HepG2 (cell line): ENCODE measurements at regions not wholly inside any gene's neighbourhood (a gene's known extent, or its start where the extent isn't known, plus 50 kb on each side); places are given as distances from the start of the nearest gene placed in this dataset.
"Not testable (repeated sequence)": the region's sequence is repeated elsewhere in the genome, so short reads cannot be mapped to it uniquely, and the experiment has no call there.

Experiments
- AGO1 ChIP-seq: fragments of 200-400 bp; formaldehyde crosslinking; IDR thresholded peaks from 2 replicates; pipeline ENCODE4 v1.6.1; 2017; ENCODE audit warnings: mild to moderate bottlenecking, low read depth, low read length, moderate library complexity; ENCODE audit not compliant: poor library complexity, severe bottlenecking
- CTCF ChIP-seq: sonication (generic); formaldehyde crosslinking; IDR thresholded peaks from 2 replicates; pipeline ENCODE4 v1.5.0; 2020; ENCODE audit warnings: mild to moderate bottlenecking, missing genetic modification reagents, moderate library complexity
- EP300 ChIP-seq, 3 experiments: sonication (generic) in 1 of 3; formaldehyde crosslinking in 1 of 3; IDR thresholded peaks; 2 replicates each; pipeline versions ENCODE4 v1.5.1 to v1.6.1; 2011 to 2020; ENCODE audit warnings: low read depth in 2 of 3, low read length in 2 of 3, borderline replicate concordance in 1 of 3, improper control_type of control experiment in 1 of 3, mild to moderate bottlenecking in 1 of 3, missing genetic modification reagents in 1 of 3, moderate library complexity in 1 of 3
- HNF1A ChIP-seq, 2 experiments: sonication (generic) in 1 of 2; formaldehyde crosslinking in 1 of 2; IDR thresholded peaks; 2 replicates each; pipeline versions ENCODE4 v1.4.0 to v1.6.1; 2016 to 2020; ENCODE audit warnings: borderline replicate concordance in 1 of 2, low read depth in 1 of 2, mild to moderate bottlenecking in 1 of 2, missing genetic modification reagents in 1 of 2
- HNF1B ChIP-seq: sonication (generic); formaldehyde crosslinking; IDR thresholded peaks from 2 replicates; pipeline ENCODE4 v1.5.1; 2020; ENCODE audit warnings: mild to moderate bottlenecking, moderate library complexity, missing genetic modification reagents
- HNRNPH1 ChIP-seq: fragments of 200-400 bp; formaldehyde crosslinking; optimal IDR thresholded peaks from 2 replicates; pipeline ENCODE3; 2017; ENCODE audit warnings: mild to moderate bottlenecking, low read depth, low read length
- HOXA7 ChIP-seq: sonication (generic); formaldehyde crosslinking; IDR thresholded peaks from 2 replicates; pipeline ENCODE4 v1.8.1; 2022; ENCODE audit warnings: mild to moderate bottlenecking, missing genetic modification reagents, moderate library complexity
- KLF11 ChIP-seq: IDR thresholded peaks from 2 replicates; pipeline ENCODE4 v1.6.1; 2016; ENCODE audit warnings: missing compliant biosample characterization
- MEIS2 ChIP-seq: sonication (generic); formaldehyde crosslinking; IDR thresholded peaks from 2 replicates; pipeline ENCODE4 v1.9.0; 2021; ENCODE audit warnings: mild to moderate bottlenecking, missing genetic modification reagents
- SIN3A ChIP-seq: IDR thresholded peaks from 2 replicates; pipeline ENCODE4 v1.6.1; 2011; ENCODE audit warnings: low read depth, mild to moderate bottlenecking, control low read depth, low read length, borderline replicate concordance
- ZNF570 ChIP-seq: sonication (generic); formaldehyde crosslinking; IDR thresholded peaks from 2 replicates; pipeline ENCODE4 v1.4.0; 2020; ENCODE audit warnings: mild to moderate bottlenecking, missing genetic modification reagents, borderline replicate concordance
- TF ChIP-seq, protein P1 (sequence below): IDR thresholded peaks from 2 replicates; pipeline ENCODE4 v1.6.1; 2018; ENCODE audit warnings: missing genetic modification reagents, mild to moderate bottlenecking, missing compliant biosample characterization

GRCh38 chr2:111610035-111610434 lies 274.0 kb downstream of the ANAPC1 start:
- TF ChIP-seq HOXA7 (CRISPR knock-in tag); SIN3A; KLF11 (CRISPR knock-in tag); ZNF570 (CRISPR knock-in tag); HNRNPH1; HNF1A (IDR thresholded peaks at IDR 0.05; ENCODE audit: low read depth); HNF1A (CRISPR knock-in tag; IDR thresholded peaks at IDR 0.05; ENCODE audit: borderline replicate concordance); EP300 (IDR thresholded peaks at IDR 0.05; ENCODE audit: low read depth in 2 of 2, low read length in 2 of 2); EP300 (CRISPR knock-in tag; IDR thresholded peaks at IDR 0.05; ENCODE audit: borderline replicate concordance); HNF1B (CRISPR knock-in tag); MEIS2 (CRISPR knock-in tag); CTCF (CRISPR knock-in tag); AGO1: not testable (repeated sequence)
- TF ChIP-seq, protein P1, sequence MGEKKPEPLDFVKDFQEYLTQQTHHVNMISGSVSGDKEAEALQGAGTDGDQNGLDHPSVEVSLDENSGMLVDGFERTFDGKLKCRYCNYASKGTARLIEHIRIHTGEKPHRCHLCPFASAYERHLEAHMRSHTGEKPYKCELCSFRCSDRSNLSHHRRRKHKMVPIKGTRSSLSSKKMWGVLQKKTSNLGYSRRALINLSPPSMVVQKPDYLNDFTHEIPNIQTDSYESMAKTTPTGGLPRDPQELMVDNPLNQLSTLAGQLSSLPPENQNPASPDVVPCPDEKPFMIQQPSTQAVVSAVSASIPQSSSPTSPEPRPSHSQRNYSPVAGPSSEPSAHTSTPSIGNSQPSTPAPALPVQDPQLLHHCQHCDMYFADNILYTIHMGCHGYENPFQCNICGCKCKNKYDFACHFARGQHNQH: not testable (repeated sequence)
